Thyroid gland (tissue), 4 donors: ENCODE measurements at regions not wholly inside any gene's neighbourhood (a gene's known extent, or its start where the extent isn't known, plus 50 kb on each side); places are given as distances from the start of the nearest gene placed in this dataset.

Experiments
- POLR2A ChIP-seq, 2 donors: fragments of 450-650 bp; IDR thresholded peaks; one replicate each; pipeline ENCODE4 v1.6.1; 2017; ENCODE audit warnings: antibody characterized with exemption in 2 of 2, mild to moderate bottlenecking in 2 of 2, moderate library complexity in 1 of 2
- TF ChIP-seq, protein P1 (sequence below), 6 experiments: fragments of 200-600 bp in 3 of 6; fragments of 450-650 bp in 3 of 6; sonication (generic) in 3 of 6; IDR thresholded peaks; one replicate each; pipeline ENCODE4 v1.5.1; 2016 to 2019; ENCODE audit warnings: antibody characterized with exemption in 6 of 6, mild to moderate bottlenecking in 2 of 6, inconsistent platforms in 1 of 6, moderate library complexity in 1 of 6

DNA sequence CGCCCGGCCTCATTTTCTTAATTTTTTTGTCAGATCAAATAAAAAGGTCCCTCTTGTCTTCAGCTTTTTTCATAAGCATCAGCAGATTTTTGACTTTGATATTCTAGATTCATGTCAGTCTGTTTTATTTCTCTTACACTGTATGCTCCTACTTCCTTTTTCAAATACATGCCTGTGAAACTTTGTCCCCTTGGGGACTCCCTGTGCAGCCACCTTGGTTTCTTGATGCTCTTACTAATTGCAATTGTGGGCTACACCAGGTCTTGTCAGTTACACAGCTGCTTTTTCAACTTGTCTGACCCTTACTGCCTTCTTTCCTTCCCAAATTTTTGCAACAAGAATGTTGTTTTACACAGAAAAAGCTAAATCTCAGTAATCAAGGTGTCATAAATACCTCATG, 238.2 kb upstream of the KCNN2 start:
- TF ChIP-seq, protein P1, sequence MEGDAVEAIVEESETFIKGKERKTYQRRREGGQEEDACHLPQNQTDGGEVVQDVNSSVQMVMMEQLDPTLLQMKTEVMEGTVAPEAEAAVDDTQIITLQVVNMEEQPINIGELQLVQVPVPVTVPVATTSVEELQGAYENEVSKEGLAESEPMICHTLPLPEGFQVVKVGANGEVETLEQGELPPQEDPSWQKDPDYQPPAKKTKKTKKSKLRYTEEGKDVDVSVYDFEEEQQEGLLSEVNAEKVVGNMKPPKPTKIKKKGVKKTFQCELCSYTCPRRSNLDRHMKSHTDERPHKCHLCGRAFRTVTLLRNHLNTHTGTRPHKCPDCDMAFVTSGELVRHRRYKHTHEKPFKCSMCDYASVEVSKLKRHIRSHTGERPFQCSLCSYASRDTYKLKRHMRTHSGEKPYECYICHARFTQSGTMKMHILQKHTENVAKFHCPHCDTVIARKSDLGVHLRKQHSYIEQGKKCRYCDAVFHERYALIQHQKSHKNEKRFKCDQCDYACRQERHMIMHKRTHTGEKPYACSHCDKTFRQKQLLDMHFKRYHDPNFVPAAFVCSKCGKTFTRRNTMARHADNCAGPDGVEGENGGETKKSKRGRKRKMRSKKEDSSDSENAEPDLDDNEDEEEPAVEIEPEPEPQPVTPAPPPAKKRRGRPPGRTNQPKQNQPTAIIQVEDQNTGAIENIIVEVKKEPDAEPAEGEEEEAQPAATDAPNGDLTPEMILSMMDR (IDR thresholded peaks at IDR 0.05), result no peak
- no peak for TF ChIP-seq POLR2A (IDR thresholded peaks at IDR 0.05)
